NCI-H345 treated with DMSO at 0.1 percent for 48 hours (cell line): ENCODE measurements at regions not wholly inside any gene's neighbourhood (a gene's known extent, or its start where the extent isn't known, plus 50 kb on each side); places are given as distances from the start of the nearest gene placed in this dataset.
"Not testable (repeated sequence)": the region's sequence is repeated elsewhere in the genome, so short reads cannot be mapped to it uniquely, and the experiment has no call there.

Experiments
- DNase-seq: peaks from one replicate; lab custom pipeline; 2025; ENCODE audit not compliant: unreplicated experiment; lab: John Stamatoyannopoulos, UW

GRCh38 chr10:84698989-84699388 is 370.6 kb downstream of the CCSER2 start:
- no peak for DNase-seq

DNA sequence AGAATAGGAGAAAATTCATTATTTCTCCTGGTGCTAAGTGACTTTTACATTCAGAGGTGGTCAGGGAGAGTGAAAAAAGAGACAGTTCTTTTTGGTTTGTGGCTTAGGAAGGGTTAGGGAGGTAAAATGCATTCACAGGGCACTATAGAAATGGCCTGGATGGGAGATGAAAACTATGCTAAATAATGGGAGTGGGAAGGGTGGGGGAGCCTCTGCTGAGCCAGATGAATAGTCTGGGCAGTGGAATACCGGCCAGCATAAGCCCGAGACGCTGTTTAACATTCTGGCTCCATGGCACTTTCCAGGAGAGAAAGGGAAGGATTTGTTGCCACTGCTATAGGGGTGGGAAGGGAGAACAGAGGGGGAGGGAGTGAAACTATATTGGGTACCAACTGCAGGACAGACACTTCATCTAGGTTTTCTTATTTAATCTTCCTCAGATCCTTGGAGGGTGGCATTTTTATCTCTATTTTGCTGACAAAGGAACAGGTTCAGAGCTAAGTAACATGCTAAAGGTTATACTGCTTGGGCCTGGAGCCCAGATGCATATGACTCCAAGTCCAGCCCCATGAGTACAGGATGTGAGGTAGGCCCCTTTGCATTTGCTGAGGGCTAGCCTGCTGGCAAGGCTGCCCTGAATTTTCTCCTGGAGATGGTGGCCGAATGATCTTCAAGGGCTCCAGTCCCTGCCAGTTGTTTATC is 372.4 kb downstream of the CCSER2 start:
- no peak for DNase-seq

- no peak for DNase-seq
These were observed 373.0 kb downstream of the CCSER2 start for GRCh38 chr10:84701370-84701720.

DNA sequence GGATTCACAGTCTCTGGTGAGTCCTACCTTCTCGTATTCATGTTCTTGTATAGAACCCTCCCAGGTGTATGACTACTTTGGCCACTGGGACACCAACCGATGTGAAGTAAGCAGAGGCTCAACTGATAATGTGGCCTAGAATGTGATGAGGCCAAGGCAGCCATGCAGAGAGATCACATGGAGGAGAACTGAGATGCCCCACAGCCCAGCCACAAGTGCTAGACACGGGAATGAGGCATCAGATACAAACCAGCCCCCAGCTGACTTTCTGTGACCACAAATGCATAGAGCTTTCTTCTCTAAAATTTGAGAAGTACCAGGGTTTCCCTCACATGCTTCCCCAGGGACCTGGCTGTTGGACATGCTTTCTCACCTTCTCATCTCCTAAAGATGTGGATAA is 375.7 kb downstream of the CCSER2 start:
- no peak for DNase-seq

GRCh38 chr10:84706431-84706830 is 378.0 kb downstream of the CCSER2 start:
- DNase-seq = no peak

- DNase-seq = no peak
These were observed 378.5 kb downstream of the CCSER2 start for GRCh38 chr10:84706875-84707274.

GRCh38 chr10:84715911-84716310 is 387.5 kb downstream of the CCSER2 start:
- no peak for DNase-seq

GRCh38 chr10:84718877-84719616 is 390.7 kb downstream of the CCSER2 start:
- DNase-seq = no peak

- DNase-seq = no peak
These were observed 391.3 kb downstream of the CCSER2 start for GRCh38 chr10:84719687-84720086.

GRCh38 chr10:84727398-84727797 is 399.0 kb downstream of the CCSER2 start:
- DNase-seq = no peak

GRCh38 chr10:84739126-84739525 is 410.7 kb downstream of the CCSER2 start:
- DNase-seq = not testable (repeated sequence)

DNA sequence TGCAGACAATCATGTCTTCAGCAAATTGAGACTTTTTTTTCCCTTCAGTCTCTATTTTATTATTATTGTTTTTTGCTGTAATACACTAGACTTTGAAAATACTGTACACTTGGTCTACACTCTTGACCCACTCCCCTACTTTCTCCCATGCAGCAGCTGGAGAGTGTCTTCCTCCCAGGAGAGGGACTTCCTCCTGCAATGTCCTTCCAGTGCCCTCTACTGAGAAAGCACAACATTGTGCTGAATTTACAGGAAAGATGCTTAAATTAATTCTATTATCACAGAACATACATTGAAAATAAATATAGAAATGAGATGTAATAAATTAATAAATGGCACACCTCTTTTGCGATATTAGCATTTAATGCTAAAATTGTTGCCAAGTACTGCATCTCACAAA is 411.3 kb downstream of the CCSER2 start:
- DNase-seq = no peak

- no peak for DNase-seq
These were observed 415.1 kb downstream of the CCSER2 start for GRCh38 chr10:84743483-84743882.

GRCh38 chr10:84755311-84755710 is 426.9 kb downstream of the CCSER2 start:
- no peak for DNase-seq

DNA sequence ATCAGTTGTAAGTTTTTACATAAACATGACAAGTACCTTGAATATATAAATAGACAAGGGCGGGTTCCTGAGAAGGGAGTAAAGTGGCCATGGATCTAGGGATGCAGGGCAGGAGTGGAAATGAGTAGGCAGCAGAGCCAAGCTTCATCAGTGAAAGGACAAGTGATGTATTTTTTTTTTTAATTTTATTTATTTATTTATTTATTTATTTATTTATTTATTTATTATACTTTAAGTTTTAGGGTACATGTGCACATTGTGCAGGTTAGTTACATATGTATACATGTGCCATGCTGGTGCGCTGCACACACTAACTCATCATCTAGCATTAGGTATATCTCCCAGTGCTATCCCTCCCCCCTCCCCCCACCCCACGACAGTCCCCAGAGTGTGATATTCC is 428.3 kb downstream of the CCSER2 start:
- not testable (repeated sequence) for DNase-seq

DNA sequence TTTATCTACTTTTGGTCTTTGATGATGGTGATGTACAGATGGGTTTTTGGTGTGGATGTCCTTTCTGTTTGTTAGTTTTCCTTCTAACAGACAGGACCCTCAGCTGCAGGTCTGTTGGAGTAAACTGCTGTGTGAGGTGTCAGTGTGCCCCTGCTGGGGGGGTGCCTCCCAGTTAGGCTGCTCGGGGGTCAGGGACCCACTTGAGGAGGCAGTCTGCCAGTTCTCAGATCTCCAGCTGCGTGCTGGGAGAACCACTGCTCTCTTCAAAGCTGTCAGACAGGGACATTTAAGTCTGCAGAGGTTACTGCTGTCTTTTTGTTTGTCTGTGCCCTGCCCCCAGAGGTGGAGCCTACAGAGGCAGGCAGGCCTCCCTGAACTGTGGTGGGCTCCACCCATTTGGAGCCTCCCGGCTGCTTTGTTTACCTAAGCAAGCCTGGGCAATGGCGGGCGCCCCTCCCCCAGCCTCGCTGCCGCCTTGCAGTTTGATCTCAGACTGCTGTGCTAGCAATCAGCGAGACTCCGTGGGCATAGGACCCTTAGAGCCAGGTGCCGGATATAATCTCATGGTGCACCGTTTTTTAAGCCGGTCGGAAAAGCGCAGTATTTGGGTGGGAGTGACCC is 433.7 kb downstream of the CCSER2 start:
- DNase-seq = peak; percentile 8

GRCh38 chr10:84762754-84763394 is 434.5 kb downstream of the CCSER2 start:
- DNase-seq = no peak

- DNase-seq = no peak
These were observed 435.6 kb downstream of the CCSER2 start for GRCh38 chr10:84763965-84764364.

DNA sequence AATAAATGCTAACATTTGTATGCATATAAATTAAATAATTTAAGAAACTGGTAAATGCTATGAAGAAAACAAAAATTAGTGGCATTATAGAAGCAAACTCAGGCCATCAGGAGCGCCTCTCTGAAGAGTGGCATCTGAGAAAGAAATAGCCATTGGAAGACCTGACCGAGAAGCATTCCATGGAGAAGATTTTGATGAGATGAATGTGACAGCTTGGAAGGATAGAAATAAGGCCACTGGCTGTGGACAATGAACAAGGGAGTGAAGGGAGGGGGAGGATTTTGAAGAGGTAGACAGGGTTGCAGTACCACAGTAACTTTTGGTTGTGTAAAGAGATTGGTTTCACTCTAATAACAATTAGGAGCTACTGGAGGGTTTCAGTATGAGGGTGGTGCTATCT is 436.7 kb downstream of the CCSER2 start:
- no peak for DNase-seq

DNA sequence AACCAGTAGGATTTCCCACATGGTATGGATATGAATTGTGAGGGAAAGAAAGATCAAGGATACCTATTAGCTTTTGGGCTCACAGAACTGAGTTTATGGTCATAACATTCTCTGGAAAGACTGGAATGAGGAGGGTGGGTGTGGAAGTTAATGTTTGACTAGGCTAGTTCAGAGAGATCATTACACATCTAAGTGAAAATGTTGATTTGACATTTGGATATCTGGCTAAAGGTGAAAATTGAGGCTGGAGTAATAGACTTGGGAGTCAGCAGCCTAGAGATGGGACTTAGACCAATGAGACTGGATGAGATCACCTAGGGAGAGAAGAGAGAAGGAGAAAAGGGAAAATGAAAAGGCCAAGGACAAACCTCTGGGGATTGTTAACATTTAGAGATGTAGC is 437.3 kb downstream of the CCSER2 start:
- no peak for DNase-seq

- no peak for DNase-seq
These were observed 438.5 kb downstream of the CCSER2 start for GRCh38 chr10:84766923-84767322.

DNA sequence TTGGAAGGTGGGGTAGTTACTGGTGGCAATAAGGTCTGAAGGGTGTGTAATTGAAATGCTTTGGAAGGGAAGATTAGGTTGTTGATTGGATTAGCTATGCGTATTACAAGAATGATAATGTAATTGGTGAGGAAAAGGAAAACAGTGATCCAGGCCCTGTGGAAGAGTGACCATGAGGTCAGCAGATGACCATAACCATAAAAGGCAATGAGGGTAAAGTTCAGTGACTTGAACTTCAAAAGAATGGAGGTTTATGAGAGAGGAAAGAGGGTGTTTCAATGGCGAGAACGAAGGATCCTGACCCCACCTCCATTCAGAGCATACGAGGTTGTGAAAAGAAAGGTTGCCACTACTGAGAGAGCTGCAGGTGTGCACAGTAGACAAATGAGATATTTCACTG is 439.7 kb downstream of the CCSER2 start:
- DNase-seq = no peak
